ENCODE measurements at regions not wholly inside any gene's neighbourhood (a gene's known extent, or its start where the extent isn't known, plus 50 kb on each side); places are given as distances from the start of the nearest gene placed in this dataset.

DNA sequence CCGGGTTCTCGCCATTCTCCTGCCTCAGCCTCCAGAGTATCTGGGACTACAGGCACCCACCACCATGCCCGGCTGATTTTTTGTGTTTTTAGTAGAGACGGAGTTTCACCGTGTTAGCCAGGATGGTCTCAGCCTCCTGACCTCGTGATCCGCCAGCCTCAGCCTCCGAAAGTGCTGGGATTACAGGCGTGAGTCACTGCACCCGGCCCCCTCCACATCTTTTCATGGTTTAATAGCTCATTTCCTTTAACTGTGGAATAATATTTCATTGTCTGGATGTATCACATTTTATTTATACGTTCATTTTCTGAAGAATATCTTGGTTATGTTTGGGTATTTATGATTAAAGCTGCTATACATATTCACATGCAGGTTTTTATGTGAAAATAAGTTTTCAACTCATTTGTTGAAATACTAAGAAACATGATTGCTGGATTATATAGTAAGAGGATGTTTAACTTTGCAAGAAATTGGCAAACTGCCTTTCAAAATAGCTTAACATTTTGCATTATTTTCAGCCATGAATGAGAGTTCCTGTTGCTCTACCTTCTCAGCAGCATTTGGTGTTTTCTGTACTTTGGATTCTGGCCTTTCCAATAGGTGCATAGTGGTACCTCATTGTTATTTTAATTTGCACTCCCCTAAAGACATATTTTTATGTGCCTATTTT, 591.9 kb downstream of the TECRL start:
- H3K36me3 ChIP-seq (ENCODE audit: control insufficient read depth, insufficient read depth, low read length): no peaks in the 10 kb centered on the region
- no peak overlapping the region for H3K27ac ChIP-seq (ENCODE audit: low read length)
- DNase-seq: no peak

DNA sequence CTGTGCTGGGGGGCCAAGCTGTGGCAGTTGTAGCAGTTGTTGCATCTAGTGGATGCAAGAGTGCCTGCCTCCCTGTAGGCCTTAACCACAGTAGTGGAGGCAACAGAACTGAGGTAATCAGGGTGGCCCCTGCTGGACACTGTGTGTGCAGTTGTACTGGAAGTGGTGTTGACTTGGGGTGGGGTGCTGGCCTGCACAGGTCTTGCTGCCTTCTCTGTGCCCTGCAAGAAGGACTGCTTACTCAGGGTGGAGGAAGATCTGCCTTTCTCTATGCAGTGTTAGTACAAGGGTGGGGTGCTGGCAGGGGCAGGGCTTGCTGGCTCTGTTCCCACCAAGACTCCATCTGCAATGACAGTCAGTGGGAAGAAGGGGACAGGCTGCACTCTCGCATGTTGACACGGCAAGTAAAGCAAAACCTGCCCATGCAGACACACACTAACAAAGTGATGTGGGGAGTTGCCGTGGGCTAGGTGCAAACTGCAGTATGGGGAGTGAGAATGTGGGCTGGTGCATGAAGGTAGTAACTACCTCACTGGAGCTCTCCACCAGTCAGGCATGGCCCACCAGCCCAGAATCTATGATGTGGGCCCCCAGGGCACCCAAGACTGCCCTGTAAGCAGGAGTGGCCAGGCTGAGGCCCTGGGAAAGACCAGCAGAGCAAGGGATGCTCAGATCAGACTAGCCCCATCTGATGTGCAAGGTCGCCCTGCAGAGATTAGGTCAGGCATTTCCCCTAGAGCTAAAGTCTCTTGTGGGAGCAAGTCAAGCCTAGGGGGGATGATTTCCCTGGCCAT, 594.9 kb downstream of the TECRL start:
- Histone ChIP-seq H3K4me1 (ENCODE audit: control insufficient read depth, insufficient read depth, low read length) (no peaks in the 10 kb centered on the region), H3K4me3 (ENCODE audit: low read length) (no peak overlapping the region), H3K27ac (ENCODE audit: low read length) (no peak overlapping the region), H3K27me3 (ENCODE audit: control insufficient read depth, insufficient read depth, low read length) (no peaks in the 10 kb centered on the region), H3K36me3 (ENCODE audit: control insufficient read depth, insufficient read depth, low read length) (no peaks in the 10 kb centered on the region), H3K9me3 (ENCODE audit: control insufficient read depth, low read depth, low read length) (no peaks in the 10 kb centered on the region)
- no peak for DNase-seq
- WGBS (ENCODE audit: insufficient coverage, low lambda C conversion rate): no CpG with 5 or more reads among the region's 4 CpGs

More for the DNA sequence above, 591.9 kb downstream of the TECRL start:
- Histone ChIP-seq H3K4me3 (ENCODE audit: low read length) (no peak overlapping the region), H3K4me1 (ENCODE audit: control insufficient read depth, insufficient read depth, low read length) (no peaks in the 10 kb centered on the region), H3K9me3 (ENCODE audit: control insufficient read depth, low read depth, low read length) (no peaks in the 10 kb centered on the region), H3K27me3 (ENCODE audit: control insufficient read depth, insufficient read depth, low read length) (no peaks in the 10 kb centered on the region)
- 79% methylated on average over 6 of the region's 11 CpGs for WGBS (ENCODE audit: insufficient coverage, low lambda C conversion rate)

DNA sequence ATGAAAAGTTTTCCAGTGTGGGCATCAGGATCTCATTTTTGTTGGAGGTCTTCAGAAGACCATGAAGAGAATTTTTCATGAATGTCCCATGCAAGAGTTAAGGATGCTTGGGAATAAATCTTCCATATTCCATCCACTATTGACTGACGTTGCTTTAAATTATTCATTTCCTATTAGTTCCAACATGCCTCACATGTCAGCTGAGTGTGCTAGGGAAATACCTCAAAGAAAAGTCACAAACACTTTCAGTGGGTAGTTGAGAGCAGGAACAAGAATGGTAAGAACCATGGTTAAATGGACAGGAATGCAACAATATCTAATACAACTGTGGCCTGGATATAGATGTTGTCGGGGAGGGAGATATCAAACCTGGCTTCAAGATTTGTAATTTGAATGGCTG, 610.1 kb downstream of the TECRL start:
- no CpG with 5 or more reads among the region's 2 CpGs for WGBS (ENCODE audit: insufficient coverage, low lambda C conversion rate)
- Histone ChIP-seq H3K4me1 (ENCODE audit: control insufficient read depth, insufficient read depth, low read length) (no peaks in the 10 kb centered on the region), H3K36me3 (ENCODE audit: control insufficient read depth, insufficient read depth, low read length) (no peaks in the 10 kb centered on the region), H3K27me3 (ENCODE audit: control insufficient read depth, insufficient read depth, low read length) (no peaks in the 10 kb centered on the region), H3K27ac (ENCODE audit: low read length) (no peak overlapping the region), H3K9me3 (ENCODE audit: control insufficient read depth, low read depth, low read length) (no peaks in the 10 kb centered on the region), H3K4me3 (ENCODE audit: low read length) (no peak overlapping the region)
- DNase-seq: no peak

DNA sequence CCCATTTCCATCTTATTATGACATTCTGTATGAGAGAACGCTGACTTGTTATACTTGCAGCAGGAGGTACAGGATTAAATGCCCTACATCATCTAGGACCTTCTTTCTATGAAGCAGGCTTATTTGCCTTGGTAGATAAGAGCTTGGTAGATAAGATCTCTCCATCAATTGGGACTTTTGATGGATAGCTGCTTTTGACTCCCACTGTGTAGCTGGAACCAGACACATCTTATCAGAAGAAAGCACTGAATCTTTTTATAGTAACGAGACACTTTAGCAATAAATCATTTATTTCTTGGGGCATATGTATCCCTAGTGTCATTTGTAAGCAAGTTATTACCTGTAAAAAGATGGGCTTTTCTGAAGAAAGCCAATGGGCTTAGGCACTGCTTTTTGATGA, 613.9 kb downstream of the TECRL start:
- no peaks in the 10 kb centered on the region for H3K9me3 ChIP-seq (ENCODE audit: control insufficient read depth, low read depth, low read length)
- DNase-seq: no peak
- H3K27ac ChIP-seq (ENCODE audit: low read length): no peak overlapping the region
- no peaks in the 10 kb centered on the region for H3K27me3 ChIP-seq (ENCODE audit: control insufficient read depth, insufficient read depth, low read length)
- no peaks in the 10 kb centered on the region for H3K4me1 ChIP-seq (ENCODE audit: control insufficient read depth, insufficient read depth, low read length)
- no peak overlapping the region for H3K4me3 ChIP-seq (ENCODE audit: low read length)
- 0% methylated on average over 1 of the region's 2 CpGs for WGBS (ENCODE audit: insufficient coverage, low lambda C conversion rate)
- H3K36me3 ChIP-seq (ENCODE audit: control insufficient read depth, insufficient read depth, low read length): no peaks in the 10 kb centered on the region

DNA sequence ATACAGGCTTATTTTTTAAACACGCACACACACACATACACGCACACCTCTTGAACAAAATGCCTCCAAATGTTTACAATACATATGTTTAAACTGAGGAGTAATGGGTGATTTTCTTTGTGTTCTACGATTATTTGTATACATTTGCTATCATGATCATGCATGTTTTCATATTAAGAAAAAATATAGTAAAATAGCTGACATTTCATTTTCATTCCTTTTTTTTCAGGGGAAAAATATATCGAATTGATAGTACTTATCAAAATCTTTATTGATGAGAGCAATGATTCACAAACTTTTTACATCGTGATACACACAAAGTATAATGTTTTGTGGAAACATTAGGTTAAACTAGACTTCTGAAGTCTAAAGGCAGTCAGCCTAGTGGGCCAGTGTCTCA, 618.9 kb downstream of the TECRL start:
- Histone ChIP-seq H3K36me3 (ENCODE audit: control insufficient read depth, insufficient read depth, low read length) (no peaks in the 10 kb centered on the region), H3K4me3 (ENCODE audit: low read length) (no peak overlapping the region), H3K27me3 (ENCODE audit: control insufficient read depth, insufficient read depth, low read length) (no peaks in the 10 kb centered on the region), H3K9me3 (ENCODE audit: control insufficient read depth, low read depth, low read length) (no peaks in the 10 kb centered on the region), H3K4me1 (ENCODE audit: control insufficient read depth, insufficient read depth, low read length) (no peaks in the 10 kb centered on the region), H3K27ac (ENCODE audit: low read length) (no peak overlapping the region)
- 75% methylated on average over 2 of the region's 5 CpGs for WGBS (ENCODE audit: insufficient coverage, low lambda C conversion rate)
- DNase-seq: no peak

DNA sequence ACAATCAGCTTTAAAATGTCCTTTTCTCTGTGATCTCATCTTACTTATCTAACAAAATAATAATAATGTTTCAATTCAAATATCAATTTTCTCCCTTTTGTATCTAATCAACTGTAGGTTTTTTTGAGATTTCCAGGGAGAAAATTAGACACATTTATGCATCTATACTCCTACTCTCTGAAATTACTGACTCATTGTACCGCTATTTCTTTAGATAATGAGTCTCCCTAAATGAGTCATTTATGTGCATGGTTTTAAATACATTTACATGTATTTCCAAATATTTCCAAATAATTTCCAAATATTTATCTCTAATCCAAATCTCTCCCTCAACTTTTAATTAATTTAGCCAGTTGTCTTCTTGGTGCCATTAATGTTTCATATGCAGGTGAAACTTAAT, 621.0 kb downstream of the TECRL start:
- Histone ChIP-seq H3K27ac (ENCODE audit: low read length) (no peak overlapping the region), H3K27me3 (ENCODE audit: control insufficient read depth, insufficient read depth, low read length) (no peaks in the 10 kb centered on the region), H3K36me3 (ENCODE audit: control insufficient read depth, insufficient read depth, low read length) (no peaks in the 10 kb centered on the region), H3K4me1 (ENCODE audit: control insufficient read depth, insufficient read depth, low read length) (no peaks in the 10 kb centered on the region), H3K9me3 (ENCODE audit: control insufficient read depth, low read depth, low read length) (no peaks in the 10 kb centered on the region), H3K4me3 (ENCODE audit: low read length) (no peak overlapping the region)
- DNase-seq: no peak
- WGBS (ENCODE audit: insufficient coverage, low lambda C conversion rate): 71% methylated on average over 1 of the region's 1 CpG

DNA sequence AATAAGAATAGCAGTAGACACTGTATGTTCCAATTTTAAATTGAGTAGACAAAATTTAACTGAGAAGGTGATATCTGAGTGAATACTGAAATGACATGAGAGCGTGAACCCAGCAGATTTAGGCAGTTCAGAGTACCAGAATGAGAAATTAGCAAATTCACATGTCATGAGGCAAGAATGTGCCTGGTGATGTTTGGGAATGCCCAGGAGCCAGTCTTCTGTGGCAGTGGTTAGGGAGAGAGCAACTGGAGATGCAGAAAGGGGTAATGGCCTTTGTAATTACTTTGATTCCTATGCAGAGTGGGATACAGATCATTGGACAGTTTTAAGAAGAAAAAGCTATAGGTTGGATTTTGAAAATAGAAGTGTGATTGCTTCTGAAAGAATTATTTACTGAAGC, 621.9 kb downstream of the TECRL start:
- no peak for DNase-seq
- Histone ChIP-seq H3K4me3 (ENCODE audit: low read length) (no peak overlapping the region), H3K9me3 (ENCODE audit: control insufficient read depth, low read depth, low read length) (no peaks in the 10 kb centered on the region), H3K27me3 (ENCODE audit: control insufficient read depth, insufficient read depth, low read length) (no peaks in the 10 kb centered on the region), H3K27ac (ENCODE audit: low read length) (no peak overlapping the region), H3K36me3 (ENCODE audit: control insufficient read depth, insufficient read depth, low read length) (no peaks in the 10 kb centered on the region), H3K4me1 (ENCODE audit: control insufficient read depth, insufficient read depth, low read length) (no peaks in the 10 kb centered on the region)
- WGBS (ENCODE audit: insufficient coverage, low lambda C conversion rate): no CpG with 5 or more reads among the region's 1 CpG

DNA sequence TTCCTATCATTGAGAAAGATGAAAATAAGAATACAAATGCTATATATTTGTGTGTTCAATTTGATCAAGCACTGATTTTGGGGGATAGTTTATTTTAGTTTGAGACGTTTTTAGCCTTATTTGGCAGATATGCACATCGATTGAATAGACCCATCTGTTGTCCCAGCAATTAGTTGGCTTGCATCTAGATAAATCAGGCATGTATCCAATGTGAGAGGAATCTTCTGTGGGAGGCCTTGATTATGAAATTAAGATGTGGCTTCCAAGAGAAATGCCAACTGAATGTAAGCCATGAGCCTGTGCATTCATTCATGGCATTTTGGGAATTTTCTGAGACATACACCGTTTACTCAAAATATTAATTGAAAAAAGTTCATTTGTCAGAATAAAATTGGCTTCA, 623.1 kb downstream of the TECRL start:
- H3K4me3 ChIP-seq (ENCODE audit: low read length): no peak overlapping the region
- DNase-seq: no peak
- H3K36me3 ChIP-seq (ENCODE audit: control insufficient read depth, insufficient read depth, low read length): no peaks in the 10 kb centered on the region
- no peak overlapping the region for H3K27ac ChIP-seq (ENCODE audit: low read length)
- H3K9me3 ChIP-seq (ENCODE audit: control insufficient read depth, low read depth, low read length): no peaks in the 10 kb centered on the region
- no peaks in the 10 kb centered on the region for H3K27me3 ChIP-seq (ENCODE audit: control insufficient read depth, insufficient read depth, low read length)
- WGBS (ENCODE audit: insufficient coverage, low lambda C conversion rate): 63% methylated on average over 3 of the region's 3 CpGs
- H3K4me1 ChIP-seq (ENCODE audit: control insufficient read depth, insufficient read depth, low read length): no peaks in the 10 kb centered on the region

DNA sequence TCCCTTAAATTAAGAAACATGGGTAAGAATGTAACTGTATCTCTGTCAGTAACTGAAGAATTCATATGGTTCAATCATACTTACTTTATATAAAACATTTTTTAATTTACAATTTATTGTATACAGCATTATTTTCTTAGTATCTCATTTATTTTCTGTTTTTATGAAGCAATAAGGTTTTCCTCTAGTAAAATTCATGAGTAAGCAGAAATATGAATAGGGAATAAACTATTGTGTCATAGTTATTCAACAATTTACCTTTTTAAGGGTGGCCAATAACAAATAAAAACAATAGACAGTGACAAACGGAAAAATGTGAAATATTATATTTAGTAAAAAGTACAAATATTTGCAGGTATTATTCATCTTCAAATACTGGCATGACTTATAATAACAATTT, 624.4 kb downstream of the TECRL start:
- WGBS (ENCODE audit: insufficient coverage, low lambda C conversion rate): 17% methylated on average over 1 of the region's 1 CpG
- Histone ChIP-seq H3K4me1 (ENCODE audit: control insufficient read depth, insufficient read depth, low read length) (no peaks in the 10 kb centered on the region), H3K36me3 (ENCODE audit: control insufficient read depth, insufficient read depth, low read length) (no peaks in the 10 kb centered on the region), H3K9me3 (ENCODE audit: control insufficient read depth, low read depth, low read length) (no peaks in the 10 kb centered on the region), H3K27me3 (ENCODE audit: control insufficient read depth, insufficient read depth, low read length) (no peaks in the 10 kb centered on the region), H3K4me3 (ENCODE audit: low read length) (no peak overlapping the region), H3K27ac (ENCODE audit: low read length) (no peak overlapping the region)
- no peak for DNase-seq

DNA sequence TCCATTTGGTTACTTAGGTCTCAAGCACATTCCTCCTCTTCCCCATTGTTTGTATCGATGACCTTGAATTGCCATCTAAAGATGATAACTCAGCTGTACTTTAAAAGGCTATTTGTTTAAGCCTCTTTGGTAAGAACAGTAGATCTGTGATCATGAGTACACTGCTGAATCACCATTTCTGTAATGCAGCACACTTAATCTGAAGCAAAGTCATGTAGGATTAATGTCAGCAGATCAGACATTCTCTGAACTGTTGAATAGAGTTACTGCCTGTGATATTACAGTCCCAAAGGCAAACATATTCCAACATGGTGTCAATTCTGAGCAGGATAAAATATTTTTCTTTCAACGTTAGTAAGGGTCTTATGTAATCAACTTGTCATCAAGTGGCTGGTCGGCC, 631.6 kb downstream of the TECRL start:
- Histone ChIP-seq H3K27ac (ENCODE audit: low read length) (no peak overlapping the region), H3K27me3 (ENCODE audit: control insufficient read depth, insufficient read depth, low read length) (no peaks in the 10 kb centered on the region), H3K4me1 (ENCODE audit: control insufficient read depth, insufficient read depth, low read length) (no peaks in the 10 kb centered on the region), H3K4me3 (ENCODE audit: low read length) (no peak overlapping the region), H3K9me3 (ENCODE audit: control insufficient read depth, low read depth, low read length) (no peaks in the 10 kb centered on the region), H3K36me3 (ENCODE audit: control insufficient read depth, insufficient read depth, low read length) (no peaks in the 10 kb centered on the region)
- WGBS (ENCODE audit: insufficient coverage, low lambda C conversion rate): no CpG with 5 or more reads among the region's 3 CpGs
- no peak for DNase-seq

DNA sequence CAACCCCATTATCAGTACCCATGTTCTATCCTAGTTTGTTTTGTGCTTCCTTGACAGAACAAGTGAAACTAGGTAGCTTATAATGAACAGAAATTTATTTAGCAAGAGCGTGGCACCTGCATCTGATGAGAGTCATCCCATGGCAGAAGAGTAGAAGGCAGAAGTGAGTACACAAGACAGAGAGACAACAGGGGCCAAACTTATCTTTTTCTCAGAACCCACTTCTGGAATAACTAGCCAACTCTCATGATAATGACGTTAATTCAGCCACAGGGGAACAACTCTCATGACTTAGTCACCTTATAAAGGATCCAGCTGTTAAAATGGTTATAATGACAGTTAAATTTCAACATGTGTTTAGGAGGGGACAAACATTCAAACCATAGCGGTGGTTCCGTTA, 644.9 kb downstream of the TECRL start:
- Histone ChIP-seq H3K4me1 (ENCODE audit: control insufficient read depth, insufficient read depth, low read length) (no peaks in the 10 kb centered on the region), H3K4me3 (ENCODE audit: low read length) (no peak overlapping the region), H3K36me3 (ENCODE audit: control insufficient read depth, insufficient read depth, low read length) (no peaks in the 10 kb centered on the region), H3K9me3 (ENCODE audit: control insufficient read depth, low read depth, low read length) (no peaks in the 10 kb centered on the region), H3K27me3 (ENCODE audit: control insufficient read depth, insufficient read depth, low read length) (no peaks in the 10 kb centered on the region), H3K27ac (ENCODE audit: low read length) (no peak overlapping the region)
- WGBS (ENCODE audit: insufficient coverage, low lambda C conversion rate): 67% methylated on average over 1 of the region's 4 CpGs
- DNase-seq: no peak
